GM18861 (cell line): ENCODE measurements at regions not wholly inside any gene's neighbourhood (a gene's known extent, or its start where the extent isn't known, plus 50 kb on each side); places are given as distances from the start of the nearest gene placed in this dataset.
A peak's percentile ranks its signal among the peaks of the same experiment; 100 is the strongest.

ENCODE experiments used
- ATAC-seq: cut with Tn5 transposase; IDR thresholded peaks from one replicate; pipeline ENCODE4 v1.9.1; 2021; ENCODE audit not compliant: unreplicated experiment

GRCh38 chr3:159210336-159210735 lies 408.5 kb downstream of the MFSD1 start:
- no peak for ATAC-seq

DNA sequence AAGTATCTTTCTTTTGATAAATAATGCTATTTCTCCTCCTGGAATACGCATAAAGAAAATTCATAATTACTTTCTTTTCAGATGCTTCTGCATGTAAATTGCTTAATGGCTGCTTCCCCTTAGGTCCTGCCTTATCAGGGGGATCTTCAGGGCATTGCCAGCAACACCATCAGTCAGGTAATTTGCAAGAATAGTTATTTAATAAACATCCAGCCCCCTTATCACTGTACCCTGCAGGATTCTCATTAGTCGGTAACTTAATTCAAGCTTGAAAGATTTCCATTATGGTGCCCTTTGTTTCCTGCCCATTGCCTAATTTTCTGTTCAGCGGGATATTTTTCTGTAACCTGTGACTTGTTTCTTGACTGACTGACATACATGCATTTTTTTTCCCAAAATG lies 414.5 kb downstream of the MFSD1 start:
- no peak for ATAC-seq

GRCh38 chr3:159219231-159219630 lies 417.4 kb downstream of the MFSD1 start:
- ATAC-seq: no peak

DNA sequence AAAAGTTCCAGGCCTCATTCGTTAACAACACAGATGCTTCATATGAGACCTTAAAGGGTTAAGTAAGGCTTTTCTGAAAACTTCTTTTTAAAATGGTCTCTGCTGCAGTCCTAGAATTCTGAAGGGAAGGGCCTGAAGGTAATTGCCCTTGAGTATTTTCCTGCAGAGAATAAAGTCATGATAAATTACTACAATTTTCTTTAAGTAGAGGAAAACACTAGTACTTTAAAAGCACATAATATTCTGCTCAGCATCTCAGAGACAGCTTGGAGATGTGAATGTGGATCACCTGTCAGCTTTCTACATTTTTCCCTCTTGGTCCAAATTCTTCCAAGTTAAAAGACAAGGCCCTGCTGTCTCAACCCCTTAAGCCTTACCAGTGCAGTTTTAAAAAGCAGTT lies 419.5 kb downstream of the MFSD1 start:
- no peak for ATAC-seq

GRCh38 chr3:159229116-159229680 lies 427.3 kb downstream of the MFSD1 start:
- no peak for ATAC-seq

DNA sequence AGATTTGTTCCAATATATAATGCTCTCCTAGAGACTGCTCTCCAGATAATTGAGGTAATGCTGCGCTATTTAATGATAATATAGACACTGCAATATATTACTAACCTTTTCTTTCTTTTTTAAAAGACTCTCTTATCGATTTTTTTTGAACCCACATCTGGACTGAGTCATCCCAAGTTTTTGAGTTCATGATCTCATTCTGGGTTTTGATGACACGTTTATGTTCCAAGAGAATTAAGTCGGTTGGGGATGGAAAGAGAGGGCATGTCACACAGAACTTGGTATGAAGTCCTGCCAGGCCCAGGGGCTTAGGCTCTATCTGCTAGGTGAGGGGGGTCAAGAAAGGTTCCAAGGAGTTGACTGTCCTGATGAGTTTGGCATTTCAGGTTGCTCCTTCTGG lies 431.1 kb downstream of the MFSD1 start:
- ATAC-seq: no peak

GRCh38 chr3:159233734-159234133 lies 431.9 kb downstream of the MFSD1 start:
- no peak for ATAC-seq

DNA sequence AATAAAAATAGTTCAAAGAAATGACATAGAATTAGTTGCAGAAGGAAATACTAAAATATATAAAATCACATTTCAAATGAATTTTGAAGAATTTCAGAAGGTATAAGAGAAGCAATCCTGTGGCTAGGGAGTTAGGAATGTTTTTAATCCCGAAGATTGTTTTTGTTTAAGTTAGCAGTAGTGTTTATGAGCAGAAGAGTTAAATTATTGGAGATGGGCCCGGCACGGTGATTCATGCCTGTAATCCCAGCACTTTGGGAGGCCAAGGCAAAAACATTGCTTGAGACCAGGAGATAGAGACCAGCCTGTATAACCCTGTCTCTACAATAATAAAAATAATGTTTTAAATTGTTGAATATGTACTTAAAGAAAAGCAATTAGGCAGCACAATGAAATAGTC lies 432.5 kb downstream of the MFSD1 start:
- no peak for ATAC-seq

- no peak for ATAC-seq
Measured at GRCh38 chr3:159236321-159236720, 434.5 kb downstream of the MFSD1 start.

GRCh38 chr3:159237226-159237625 lies 435.4 kb downstream of the MFSD1 start:
- ATAC-seq: no peak

DNA sequence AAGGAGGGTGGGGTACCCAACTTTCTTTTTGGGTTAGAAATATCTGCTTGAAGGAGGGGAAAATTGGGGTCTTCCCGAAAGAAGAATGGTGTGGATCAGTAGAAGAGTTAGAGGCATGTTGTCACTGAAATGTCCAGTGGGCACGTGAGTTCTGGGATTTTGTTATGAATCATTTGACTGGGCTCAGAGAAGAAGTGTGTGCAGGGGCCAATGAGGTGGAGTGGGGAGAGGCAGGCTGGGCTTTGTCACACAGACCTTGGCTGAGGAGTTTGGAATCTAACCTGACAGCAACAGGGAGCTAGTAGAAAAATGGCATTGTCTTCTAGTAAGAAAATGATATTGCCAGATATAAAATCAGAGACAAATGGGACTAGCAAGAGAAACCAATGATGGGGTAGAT lies 436.8 kb downstream of the MFSD1 start:
- no peak for ATAC-seq

GRCh38 chr3:159239059-159239458 lies 437.2 kb downstream of the MFSD1 start:
- ATAC-seq: no peak

GRCh38 chr3:159244933-159245332 lies 443.1 kb downstream of the MFSD1 start:
- ATAC-seq: no peak

GRCh38 chr3:159245871-159246270 lies 444.0 kb downstream of the MFSD1 start:
- no peak for ATAC-seq

- ATAC-seq: no peak
Measured at GRCh38 chr3:159246385-159246784, 444.5 kb downstream of the MFSD1 start.

- ATAC-seq: no peak
Measured at GRCh38 chr3:159249472-159250174, 447.8 kb downstream of the MFSD1 start.

DNA sequence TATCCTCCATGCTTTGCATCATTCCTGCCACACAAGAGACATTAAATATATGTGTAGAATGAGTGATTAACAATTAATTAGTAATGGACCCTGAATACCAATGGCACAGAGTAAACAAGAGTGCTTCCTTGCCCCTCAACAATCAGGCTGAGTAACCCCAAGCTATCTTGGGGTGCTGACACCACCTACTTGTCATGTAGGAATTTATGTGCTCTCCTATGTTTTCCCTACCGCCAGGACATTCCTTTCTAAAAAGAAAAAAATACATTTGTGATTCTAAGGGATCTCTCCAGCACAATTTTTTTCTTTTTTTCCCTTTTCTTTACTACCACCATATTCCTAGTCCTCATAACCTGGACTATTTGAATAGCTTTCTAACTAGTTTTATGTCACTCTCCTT lies 449.1 kb downstream of the MFSD1 start:
- no peak for ATAC-seq

GRCh38 chr3:159252274-159252673 lies 450.4 kb downstream of the MFSD1 start:
- ATAC-seq: no peak

DNA sequence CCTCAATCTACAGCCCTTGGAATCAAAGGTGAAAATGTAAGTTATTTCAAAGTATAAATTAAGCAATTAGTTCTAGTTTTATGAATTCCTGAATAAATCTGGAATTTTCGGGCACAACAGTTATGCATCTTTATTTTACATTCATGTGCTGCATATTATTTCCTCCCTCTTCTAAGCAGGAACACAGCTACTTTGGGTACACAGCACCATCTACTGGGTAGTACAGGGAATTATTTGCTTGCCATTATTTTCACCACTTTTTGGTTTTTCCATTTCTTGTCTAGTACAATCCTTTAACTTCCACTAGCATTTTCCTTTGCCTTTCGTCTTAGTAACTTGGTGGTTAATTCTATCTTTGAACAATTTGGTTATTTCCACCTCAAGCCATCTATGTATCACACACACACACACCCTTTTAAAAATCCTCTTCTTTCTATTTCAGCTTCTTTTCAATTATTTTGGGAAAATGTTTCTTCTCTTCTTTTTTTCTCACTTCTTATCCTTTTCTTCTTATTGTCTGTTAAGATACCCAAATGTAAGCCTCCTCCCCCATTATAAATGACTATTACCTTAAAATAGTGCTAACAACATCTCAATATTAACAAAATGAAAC lies 451.0 kb downstream of the MFSD1 start:
- ATAC-seq: peak; percentile 64

DNA sequence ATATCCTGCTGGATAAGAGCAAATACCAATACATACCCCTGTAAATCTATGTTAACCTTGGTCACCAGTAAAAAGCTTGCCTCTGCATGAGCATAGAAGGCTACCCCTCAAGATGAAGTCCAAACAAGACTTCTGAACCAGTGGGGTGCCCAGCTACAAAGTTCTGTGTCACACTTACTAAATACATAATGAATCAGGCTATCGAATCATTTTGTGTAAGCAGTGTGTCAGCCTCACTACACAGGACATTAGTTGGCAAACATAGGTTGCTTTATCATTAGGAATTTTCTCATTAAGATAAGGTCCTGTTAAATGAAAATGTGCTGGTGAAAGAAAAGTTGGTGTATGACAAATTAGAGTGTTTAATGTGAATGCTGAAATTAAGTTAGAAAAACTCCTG lies 452.0 kb downstream of the MFSD1 start:
- ATAC-seq: no peak

DNA sequence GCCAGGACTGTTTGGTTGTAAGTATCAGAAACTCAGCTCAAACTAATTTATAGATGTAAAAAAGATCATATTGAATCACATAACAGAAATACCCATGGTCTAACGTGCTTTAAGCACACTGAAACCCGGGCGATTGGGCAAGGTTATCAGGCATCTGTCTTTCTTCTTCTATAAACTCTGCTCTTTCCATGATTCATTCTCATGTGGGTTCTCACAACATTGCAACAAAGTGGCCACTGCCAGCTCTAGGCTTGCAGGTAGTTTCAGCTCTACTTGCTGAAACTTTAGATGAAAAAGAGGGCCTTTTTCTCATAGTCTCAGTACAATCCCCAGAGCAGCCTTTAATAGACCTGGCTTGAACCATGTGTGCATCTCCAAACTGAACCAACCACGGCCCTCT lies 456.1 kb downstream of the MFSD1 start:
- ATAC-seq: no peak

DNA sequence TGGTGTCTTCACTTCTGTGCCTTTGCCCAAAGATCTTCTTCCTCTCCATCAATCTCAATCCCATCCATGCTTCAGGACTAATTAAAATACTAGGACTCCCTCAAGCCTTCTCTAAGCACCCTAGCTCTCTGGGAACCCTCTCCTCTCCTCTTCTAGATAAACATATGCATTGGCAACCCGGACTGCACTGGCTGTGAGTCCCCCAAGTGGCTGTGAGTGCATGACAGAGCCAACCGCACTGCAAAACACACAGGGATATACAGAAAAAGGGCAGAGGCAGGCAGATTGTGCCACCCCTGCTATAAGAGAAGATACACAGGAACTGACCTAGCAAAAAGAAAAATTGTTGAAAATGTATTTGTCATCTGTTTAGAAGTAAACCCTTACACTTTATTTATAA lies 457.1 kb downstream of the MFSD1 start:
- no peak for ATAC-seq
